DOHH2 (cell line): ENCODE measurements at regions not wholly inside any gene's neighbourhood (a gene's known extent, or its start where the extent isn't known, plus 50 kb on each side); places are given as distances from the start of the nearest gene placed in this dataset.

Experiments
- H3F3A ChIP-seq: fragments of 200-600 bp; sonication (generic), shearing (Covaris generic); 2 replicates; pipeline ENCODE4 v1.6.0; 2016; ENCODE audit warnings: antibody characterized with exemption, mild to moderate bottlenecking; ENCODE audit not compliant: control insufficient read depth, insufficient read depth
- H3K27ac ChIP-seq: fragments of 200-600 bp; sonication (generic); 2 replicates; pipeline ENCODE4 v1.5.1; 2014; ENCODE audit warnings: low read depth, mild to moderate bottlenecking, low read length, moderate library complexity
- H3K27me3 ChIP-seq: fragments of 200-600 bp; sonication (generic); 2 replicates; pipeline ENCODE4 v1.6.1; 2014; ENCODE audit warnings: mild to moderate bottlenecking, low read length, mixed read lengths; ENCODE audit not compliant: control insufficient read depth
- H3K36me3 ChIP-seq: fragments of 200-600 bp; sonication (generic); 2 replicates; pipeline ENCODE4 v1.6.1; 2014; ENCODE audit warnings: mild to moderate bottlenecking, low read length, moderate library complexity, mixed read lengths; ENCODE audit not compliant: control insufficient read depth
- H3K4me1 ChIP-seq: fragments of 200-600 bp; sonication (generic); 2 replicates; pipeline ENCODE4 v1.6.1; 2014; ENCODE audit warnings: mild to moderate bottlenecking, low read length, mixed read lengths; ENCODE audit not compliant: control insufficient read depth
- H3K4me2 ChIP-seq: fragments of 200-600 bp; sonication (generic); 2 replicates; pipeline ENCODE4 v1.6.0; 2014; ENCODE audit warnings: mild to moderate bottlenecking, low read length, moderate library complexity
- H3K4me3 ChIP-seq: fragments of 200-600 bp; sonication (generic); 2 replicates; pipeline ENCODE4 v1.5.1; 2014; ENCODE audit warnings: mild to moderate bottlenecking, low read length, mixed read lengths
- H3K79me2 ChIP-seq: fragments of 200-600 bp; sonication (generic); 2 replicates; pipeline ENCODE4 v1.6.1; 2014; ENCODE audit warnings: mild to moderate bottlenecking, low read length, mixed read lengths; ENCODE audit not compliant: control insufficient read depth
- H3K9me2 ChIP-seq: fragments of 200-600 bp; sonication (generic); replicated peaks from 2 replicates; pipeline ENCODE4 v1.6.1; 2014; ENCODE audit warnings: mild to moderate bottlenecking, low read length, mixed read lengths; ENCODE audit not compliant: control insufficient read depth
- H3K9me3 ChIP-seq: fragments of 200-600 bp; sonication (generic); 2 replicates; pipeline ENCODE4 v1.6.1; 2014; ENCODE audit warnings: antibody characterized with exemption, low read length, mixed read lengths; ENCODE audit not compliant: control insufficient read depth, insufficient read depth
- H4K20me1 ChIP-seq: fragments of 200-600 bp; sonication (generic); 2 replicates; pipeline ENCODE4 v1.6.0; 2014; ENCODE audit warnings: low read depth, mild to moderate bottlenecking, antibody characterized with exemption, low read length, moderate library complexity; ENCODE audit not compliant: control insufficient read depth, insufficient read depth
- CTCF ChIP-seq: fragments of 200-600 bp; sonication (generic); IDR thresholded peaks from one replicate; pipeline ENCODE4 v1.5.1; 2014; ENCODE audit warnings: antibody characterized with exemption, mild to moderate bottlenecking, low read depth, low read length; ENCODE audit not compliant: poor library complexity, severe bottlenecking
- EZH2phosphoT487 ChIP-seq: fragments of 200-600 bp; sonication (generic); IDR thresholded peaks from 2 replicates; pipeline ENCODE4 v1.6.1; 2017; ENCODE audit warnings: borderline replicate concordance, mild to moderate bottlenecking, antibody characterized with exemption, low read length, moderate library complexity, mixed read lengths

- Histone ChIP-seq H3K27me3 (no peaks in the 10 kb centered on the region), H4K20me1 (no peaks in the 10 kb centered on the region), H3K4me1 (peaks cover 8% of the 10 kb centered on the region), H3K79me2 (no peaks in the 10 kb centered on the region), H3K4me2 (no peak overlapping the region), H3K9me2 (no peaks in the 10 kb centered on the region), H3K4me3 (no peak overlapping the region), H3K9me3 (no peaks in the 10 kb centered on the region), H3K36me3 (no peaks in the 10 kb centered on the region), H3F3A (no peaks in the 10 kb centered on the region), H3K27ac (no peak overlapping the region)
- TF ChIP-seq CTCF: no peak
- TF ChIP-seq EZH2phosphoT487: no peak
Measured at GRCh38 chr13:33366469-33367062, 81.0 kb upstream of the STARD13 start.

- no peaks in the 10 kb centered on the region for H3K27me3 ChIP-seq
- no peaks in the 10 kb centered on the region for H4K20me1 ChIP-seq
- H3K4me2 ChIP-seq: no peak overlapping the region
- no peak overlapping the region for H3K4me3 ChIP-seq
- H3K27ac ChIP-seq: no peak overlapping the region
- no peak for TF ChIP-seq CTCF
- TF ChIP-seq EZH2phosphoT487: no peak
- H3K4me1 ChIP-seq: peaks cover 8% of the 10 kb centered on the region
- no peaks in the 10 kb centered on the region for H3F3A ChIP-seq
- H3K79me2 ChIP-seq: no peaks in the 10 kb centered on the region
- no peaks in the 10 kb centered on the region for H3K9me2 ChIP-seq
- no peaks in the 10 kb centered on the region for H3K9me3 ChIP-seq
- no peaks in the 10 kb centered on the region for H3K36me3 ChIP-seq
Measured at GRCh38 chr13:33367171-33367895, 81.8 kb upstream of the STARD13 start.

GRCh38 chr13:33367926-33368325, 82.4 kb upstream of the STARD13 start:
- H3K79me2 ChIP-seq: no peaks in the 10 kb centered on the region
- TF ChIP-seq CTCF (no peak), EZH2phosphoT487 (no peak)
- no peaks in the 10 kb centered on the region for H3K27me3 ChIP-seq
- H3K9me3 ChIP-seq: no peaks in the 10 kb centered on the region
- no peaks in the 10 kb centered on the region for H3F3A ChIP-seq
- peak overlapping the region; percentile 24 for H3K4me2 ChIP-seq
- H3K36me3 ChIP-seq: no peaks in the 10 kb centered on the region
- peaks cover 8% of the 10 kb centered on the region for H3K4me1 ChIP-seq
- no peaks in the 10 kb centered on the region for H4K20me1 ChIP-seq
- H3K9me2 ChIP-seq: no peaks in the 10 kb centered on the region
- H3K27ac ChIP-seq: no peak overlapping the region
- H3K4me3 ChIP-seq: no peak overlapping the region
